ENCODE measurements at regions not wholly inside any gene's neighbourhood (a gene's known extent, or its start where the extent isn't known, plus 50 kb on each side); places are given as distances from the start of the nearest gene placed in this dataset.

- H3K4me3 ChIP-seq (replicated peaks; ENCODE audit: low read depth, low read length), result no peak overlapping the region
- no peak for DNase-seq (ENCODE audit: low read depth)
- TF ChIP-seq CTCF (IDR thresholded peaks at IDR 0.05; ENCODE audit: low read length, missing control alignments), result no peak
These were observed 168.9 kb downstream of the RHOU start for GRCh38 chr1:228904222-228904621.

GRCh38 chr1:228905701-228906101 is 170.4 kb downstream of the RHOU start:
- H3K4me3 ChIP-seq (replicated peaks; ENCODE audit: low read depth, low read length), result no peak overlapping the region
- no peak for TF ChIP-seq CTCF (IDR thresholded peaks at IDR 0.05; ENCODE audit: low read length, missing control alignments)
- DNase-seq (ENCODE audit: low read depth), result peak; percentile 29

GRCh38 chr1:228906223-228906860 is 171.1 kb downstream of the RHOU start:
- TF ChIP-seq CTCF (IDR thresholded peaks at IDR 0.05; ENCODE audit: low read length, missing control alignments), result no peak
- DNase-seq (ENCODE audit: low read depth), result no peak
- H3K4me3 ChIP-seq (replicated peaks; ENCODE audit: low read depth, low read length), result no peak overlapping the region

- DNase-seq (ENCODE audit: low read depth), result no peak
- no peak overlapping the region for H3K4me3 ChIP-seq (replicated peaks; ENCODE audit: low read depth, low read length)
- TF ChIP-seq CTCF (IDR thresholded peaks at IDR 0.05; ENCODE audit: low read length, missing control alignments), result no peak
These were observed 176.2 kb downstream of the RHOU start for GRCh38 chr1:228911225-228912210.

- TF ChIP-seq CTCF (IDR thresholded peaks at IDR 0.05; ENCODE audit: low read length, missing control alignments), result no peak
- DNase-seq (ENCODE audit: low read depth), result no peak
- no peak overlapping the region for H3K4me3 ChIP-seq (replicated peaks; ENCODE audit: low read depth, low read length)
These were observed 178.5 kb downstream of the RHOU start for GRCh38 chr1:228913626-228914414.

- DNase-seq (ENCODE audit: low read depth), result no peak
- H3K4me3 ChIP-seq (replicated peaks; ENCODE audit: low read depth, low read length), result no peak overlapping the region
- no peak for TF ChIP-seq CTCF (IDR thresholded peaks at IDR 0.05; ENCODE audit: low read length, missing control alignments)
These were observed 179.4 kb downstream of the RHOU start for GRCh38 chr1:228914700-228915099.
